IMR-90 (cell line): ENCODE measurements at regions not wholly inside any gene's neighbourhood (a gene's known extent, or its start where the extent isn't known, plus 50 kb on each side); places are given as distances from the start of the nearest gene placed in this dataset.

ENCODE experiments used
- CEBPB ChIP-seq: IDR thresholded peaks from 2 replicates; pipeline ENCODE4 v1.6.1; 2012; ENCODE audit warnings: low read depth, low read length, improper control_type of control experiment
- CTCF ChIP-seq: conservative IDR thresholded peaks from 2 replicates; pipeline ENCODE4 v1.5.1; 2012; ENCODE audit warnings: mild to moderate bottlenecking, low read depth, low read length, improper control_type of control experiment
- ELK1 ChIP-seq: fragments of 150-350 bp; IDR thresholded peaks from 2 replicates; pipeline ENCODE4 v1.6.1; 2016; ENCODE audit warnings: low read depth, mild to moderate bottlenecking, low read length, moderate library complexity, borderline replicate concordance
- MAFK ChIP-seq: IDR thresholded peaks from 2 replicates; pipeline ENCODE4 v1.6.1; 2012; ENCODE audit warnings: low read depth, low read length, improper control_type of control experiment
- POLR2A ChIP-seq: IDR thresholded peaks from 2 replicates; pipeline ENCODE4 v1.6.1; 2012; ENCODE audit warnings: mild to moderate bottlenecking, low read depth, low read length
- RFX5 ChIP-seq: IDR thresholded peaks from 2 replicates; pipeline ENCODE4 v1.8.0; 2012; ENCODE audit warnings: low read depth, mild to moderate bottlenecking, low read length, moderate library complexity
- SMC3 ChIP-seq: fragments of 150-350 bp; IDR thresholded peaks from 2 replicates; pipeline ENCODE4 v1.6.1; 2016; ENCODE audit warnings: low read depth, mild to moderate bottlenecking, antibody characterized with exemption, low read length, moderate library complexity

- TF ChIP-seq SMC3 (no peak), RFX5 (no peak), CTCF (no peak), ELK1 (no peak), CEBPB (no peak), POLR2A (no peak), MAFK (no peak)
Observed at GRCh38 chr13:67964986-67965385, 734.9 kb upstream of the PCDH9 start.
